ENCODE measurements at regions not wholly inside any gene's neighbourhood (a gene's known extent, or its start where the extent isn't known, plus 50 kb on each side); places are given as distances from the start of the nearest gene placed in this dataset.

DNA sequence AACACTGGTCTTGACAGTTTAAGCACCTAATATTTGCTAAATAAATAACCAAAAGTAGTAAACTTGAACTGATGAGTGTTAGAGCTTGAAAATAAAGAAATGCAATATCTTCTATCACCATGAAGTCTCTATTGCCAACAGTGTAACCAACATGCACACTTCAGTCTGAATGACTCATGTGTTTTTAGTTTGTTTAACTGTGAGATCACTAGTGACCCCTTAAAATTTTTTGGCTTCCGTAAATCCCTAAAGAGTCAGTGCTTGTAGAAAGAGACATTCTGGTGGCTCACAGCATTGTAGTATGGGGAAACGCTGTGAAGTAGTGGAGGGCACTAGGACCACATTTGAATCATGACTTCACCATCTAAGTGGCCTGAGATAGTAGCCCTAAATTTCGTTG lies 341.1 kb downstream of the PMP22 start:
- no peak for TF ChIP-seq POLR2A (IDR thresholded peaks at IDR 0.05)
- TF ChIP-seq, protein P1, sequence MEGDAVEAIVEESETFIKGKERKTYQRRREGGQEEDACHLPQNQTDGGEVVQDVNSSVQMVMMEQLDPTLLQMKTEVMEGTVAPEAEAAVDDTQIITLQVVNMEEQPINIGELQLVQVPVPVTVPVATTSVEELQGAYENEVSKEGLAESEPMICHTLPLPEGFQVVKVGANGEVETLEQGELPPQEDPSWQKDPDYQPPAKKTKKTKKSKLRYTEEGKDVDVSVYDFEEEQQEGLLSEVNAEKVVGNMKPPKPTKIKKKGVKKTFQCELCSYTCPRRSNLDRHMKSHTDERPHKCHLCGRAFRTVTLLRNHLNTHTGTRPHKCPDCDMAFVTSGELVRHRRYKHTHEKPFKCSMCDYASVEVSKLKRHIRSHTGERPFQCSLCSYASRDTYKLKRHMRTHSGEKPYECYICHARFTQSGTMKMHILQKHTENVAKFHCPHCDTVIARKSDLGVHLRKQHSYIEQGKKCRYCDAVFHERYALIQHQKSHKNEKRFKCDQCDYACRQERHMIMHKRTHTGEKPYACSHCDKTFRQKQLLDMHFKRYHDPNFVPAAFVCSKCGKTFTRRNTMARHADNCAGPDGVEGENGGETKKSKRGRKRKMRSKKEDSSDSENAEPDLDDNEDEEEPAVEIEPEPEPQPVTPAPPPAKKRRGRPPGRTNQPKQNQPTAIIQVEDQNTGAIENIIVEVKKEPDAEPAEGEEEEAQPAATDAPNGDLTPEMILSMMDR (IDR thresholded peaks at IDR 0.05 in 4 of 5, conservative IDR thresholded peaks at IDR 0.05 in 1 of 5), result no peak

Data from gastrocnemius medialis (tissue), 4 donors.